HG02571 (cell line): ENCODE measurements at regions not wholly inside any gene's neighbourhood (a gene's known extent, or its start where the extent isn't known, plus 50 kb on each side); places are given as distances from the start of the nearest gene placed in this dataset.

Experiments used
- ATAC-seq: cut with Tn5 transposase; IDR thresholded peaks from one replicate; pipeline ENCODE4 v1.9.1; 2021; ENCODE audit warnings: mild to moderate bottlenecking, moderate library complexity; ENCODE audit not compliant: unreplicated experiment

DNA sequence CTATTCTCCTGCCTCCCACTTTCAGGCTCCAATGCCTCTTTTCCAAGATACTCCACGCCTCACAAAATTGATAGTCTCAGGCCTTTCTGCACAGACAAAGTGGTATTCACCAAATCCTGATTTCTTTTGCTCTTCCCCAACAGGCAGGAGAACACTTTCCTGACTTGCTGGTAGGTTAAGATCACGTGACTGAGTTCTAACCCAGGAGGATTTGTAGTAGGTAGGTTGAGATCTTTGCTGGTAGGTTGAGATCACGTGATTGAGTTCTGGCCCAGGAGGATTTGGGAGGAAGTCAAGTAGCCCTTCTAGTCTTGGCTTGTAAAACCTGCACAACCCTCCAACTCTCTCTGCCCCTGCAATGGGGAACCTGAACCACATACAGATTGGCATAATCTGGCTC lies 741.5 kb downstream of the TYW1 start:
- no peak for ATAC-seq

- ATAC-seq: no peak
These were observed 742.3 kb downstream of the TYW1 start for GRCh38 chr7:67738958-67739357.

DNA sequence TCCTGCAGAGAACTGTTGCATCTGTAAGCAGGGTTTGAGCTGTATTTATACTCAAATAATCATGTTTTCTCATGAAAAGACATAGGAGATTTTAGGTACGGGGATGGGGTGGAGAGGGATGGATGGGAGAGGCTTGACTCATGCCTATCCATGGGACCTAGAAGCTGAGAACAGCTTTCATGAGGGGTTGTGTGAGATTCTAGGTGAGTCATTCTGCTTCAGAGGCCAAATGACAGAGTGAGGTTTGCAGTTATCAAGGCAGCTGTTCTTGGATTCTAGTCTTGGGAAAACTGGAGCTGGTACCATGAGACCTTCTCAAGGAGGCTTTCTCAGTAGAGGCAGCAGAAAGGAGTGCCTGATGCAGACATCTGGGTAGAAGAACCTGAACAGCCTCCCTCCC lies 746.9 kb downstream of the TYW1 start:
- ATAC-seq: no peak

GRCh38 chr7:67752227-67752626 lies 755.6 kb downstream of the TYW1 start:
- no peak for ATAC-seq

DNA sequence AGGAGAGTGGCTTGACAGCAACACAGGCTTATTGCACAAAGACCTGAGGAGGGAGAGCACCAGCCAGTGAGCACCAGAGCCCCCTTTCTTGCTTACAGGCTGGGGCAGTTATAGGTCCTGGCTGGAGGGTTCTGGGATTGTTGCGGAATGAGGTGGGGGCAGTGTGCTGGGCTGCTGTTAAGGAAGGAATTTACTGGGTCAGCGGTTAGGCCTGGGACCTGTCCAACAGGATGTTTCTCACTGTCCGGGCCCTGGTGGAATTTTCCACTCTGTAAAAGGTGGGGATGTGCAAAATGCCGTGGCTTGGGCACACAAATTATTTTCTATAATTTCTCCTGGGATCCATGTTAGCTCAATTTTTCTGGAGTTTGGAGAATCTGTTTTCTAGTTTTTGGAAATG lies 757.3 kb downstream of the TYW1 start:
- no peak for ATAC-seq

- ATAC-seq: no peak
These were observed 758.0 kb downstream of the TYW1 start for GRCh38 chr7:67754651-67755050.

DNA sequence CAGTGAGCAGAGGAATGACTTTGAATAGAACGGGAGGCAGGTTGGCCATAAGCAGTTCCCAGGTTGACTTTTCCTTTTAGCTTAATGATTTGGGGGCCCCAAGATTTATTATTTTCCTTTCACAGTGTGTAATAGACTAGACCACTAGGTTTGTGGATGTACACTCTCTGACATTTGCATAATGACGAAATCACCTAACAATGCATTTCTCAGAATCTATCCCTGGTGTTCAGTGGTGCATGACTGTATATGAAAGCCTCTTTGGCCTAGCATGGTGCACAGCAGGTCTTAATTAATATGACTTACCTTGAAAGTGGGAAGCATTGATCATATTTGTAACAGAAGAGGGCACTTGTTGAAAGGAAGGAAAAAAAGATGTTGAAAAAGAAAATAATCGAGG lies 761.9 kb downstream of the TYW1 start:
- no peak for ATAC-seq

DNA sequence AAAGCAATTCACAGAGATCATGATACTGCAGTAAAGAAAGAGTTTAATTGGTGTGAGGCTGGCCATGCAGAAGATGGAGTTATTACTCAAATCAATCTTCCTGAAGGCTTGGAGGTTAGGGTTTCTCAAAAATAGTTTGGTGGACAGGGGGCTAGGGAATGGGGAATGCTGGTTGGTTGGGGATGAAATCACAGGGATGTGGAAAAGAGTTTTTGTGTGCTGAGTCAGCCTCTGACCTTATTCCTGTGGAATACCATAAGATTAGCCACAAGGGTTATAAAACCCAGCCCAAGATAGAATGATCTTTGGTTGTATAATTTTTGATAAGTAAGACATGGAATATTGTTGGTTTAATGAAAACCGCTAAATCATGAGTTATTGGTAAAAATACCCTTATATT lies 764.3 kb downstream of the TYW1 start:
- no peak for ATAC-seq

GRCh38 chr7:67762516-67762915 lies 765.9 kb downstream of the TYW1 start:
- no peak for ATAC-seq

DNA sequence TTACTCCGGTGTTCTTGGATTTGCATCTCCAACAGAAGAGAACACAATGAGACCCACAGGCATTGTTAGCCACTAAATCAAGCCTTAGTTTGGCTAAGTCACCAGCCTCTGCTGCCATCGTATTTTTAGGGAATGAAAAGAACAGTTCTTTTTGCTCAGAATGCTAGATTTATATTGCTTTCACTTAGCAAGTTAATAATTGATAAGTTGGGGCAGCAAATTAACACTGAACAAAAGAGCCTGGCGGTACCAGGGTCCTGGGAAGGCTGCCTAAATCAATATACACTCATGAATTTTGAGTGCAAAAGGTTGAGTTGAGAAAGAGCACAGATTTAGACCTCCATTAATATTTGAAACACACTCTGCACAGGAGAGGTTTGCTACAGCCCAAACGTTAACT lies 767.7 kb downstream of the TYW1 start:
- no peak for ATAC-seq

DNA sequence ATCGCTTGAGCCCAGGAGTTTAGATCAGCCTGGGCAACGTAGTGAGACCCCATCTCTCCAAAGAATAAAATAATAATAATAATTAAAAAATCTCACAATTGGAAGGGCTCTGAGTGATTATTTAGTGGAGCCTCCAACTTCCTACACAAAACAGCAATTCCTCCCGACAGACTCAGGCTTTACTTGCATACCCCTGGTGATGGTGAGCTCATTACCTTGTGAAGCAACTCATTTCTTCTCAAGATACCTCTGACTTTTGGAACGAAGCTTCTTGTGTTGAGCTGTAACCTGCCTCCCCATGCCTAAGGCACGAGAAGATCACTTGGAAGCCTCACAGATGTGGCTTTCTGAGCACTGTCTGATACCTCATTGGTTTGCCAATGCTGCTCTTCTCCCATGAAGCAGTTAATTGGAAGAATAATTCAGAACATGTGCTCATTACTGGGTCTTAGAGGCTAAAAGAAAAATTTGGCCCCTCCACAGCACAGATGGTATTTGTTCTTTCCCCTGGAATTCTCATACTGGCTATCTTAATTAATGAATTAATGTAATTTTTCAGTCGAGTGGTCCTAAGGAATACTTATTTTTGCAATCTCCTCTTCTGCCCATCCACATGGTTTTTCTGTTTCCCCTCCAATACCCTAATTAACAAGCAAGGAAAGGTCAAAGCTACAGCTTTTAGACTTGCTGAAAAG lies 769.0 kb downstream of the TYW1 start:
- no peak for ATAC-seq

DNA sequence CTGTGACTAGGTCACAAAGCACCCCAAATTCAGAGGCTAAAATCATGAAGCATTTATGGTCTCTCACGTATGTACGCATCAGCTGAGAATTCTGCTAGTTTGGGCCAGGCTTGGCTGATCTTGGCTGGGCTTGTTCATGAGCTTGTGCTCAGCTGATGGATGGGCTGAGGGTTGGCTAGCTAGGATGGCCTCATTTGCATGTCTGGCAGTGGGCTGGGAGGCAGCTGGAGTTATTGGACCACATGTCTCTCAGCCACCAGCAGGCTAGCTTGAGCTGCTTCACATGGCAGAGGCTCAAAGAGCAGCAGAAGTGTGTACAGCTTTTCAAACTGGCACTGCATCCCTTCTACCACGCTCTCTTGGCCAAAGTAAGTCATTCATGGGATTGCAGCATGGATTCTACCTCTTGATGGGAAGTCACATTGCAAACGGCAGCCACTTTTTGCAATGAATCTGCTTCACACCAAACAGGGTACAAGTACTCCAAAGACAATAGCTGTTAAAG lies 770.3 kb downstream of the TYW1 start:
- no peak for ATAC-seq

- no peak for ATAC-seq
These were observed 775.4 kb downstream of the TYW1 start for GRCh38 chr7:67771846-67772605.

DNA sequence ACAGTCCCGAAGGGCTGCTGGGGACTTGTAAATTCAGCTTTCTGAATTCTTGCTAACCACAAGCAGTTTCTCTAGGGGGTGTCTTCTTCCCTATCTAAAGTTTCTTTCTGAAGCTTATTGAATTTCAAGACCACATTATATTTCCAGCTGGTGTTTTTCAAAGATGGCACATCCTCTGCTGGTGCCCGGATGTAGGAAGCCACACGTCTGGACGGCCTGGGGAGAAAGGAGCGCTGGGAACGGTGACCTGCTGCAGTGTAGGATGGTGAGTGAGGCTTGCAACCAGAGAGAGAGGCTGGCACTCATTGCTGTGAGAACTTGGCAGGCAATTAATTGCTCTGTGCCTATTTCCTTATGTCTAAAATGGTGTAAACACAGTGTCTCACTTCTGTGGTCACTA lies 776.4 kb downstream of the TYW1 start:
- no peak for ATAC-seq

GRCh38 chr7:67777119-67777518 lies 780.5 kb downstream of the TYW1 start:
- no peak for ATAC-seq

GRCh38 chr7:67781841-67782240 lies 785.2 kb downstream of the TYW1 start:
- ATAC-seq: no peak

DNA sequence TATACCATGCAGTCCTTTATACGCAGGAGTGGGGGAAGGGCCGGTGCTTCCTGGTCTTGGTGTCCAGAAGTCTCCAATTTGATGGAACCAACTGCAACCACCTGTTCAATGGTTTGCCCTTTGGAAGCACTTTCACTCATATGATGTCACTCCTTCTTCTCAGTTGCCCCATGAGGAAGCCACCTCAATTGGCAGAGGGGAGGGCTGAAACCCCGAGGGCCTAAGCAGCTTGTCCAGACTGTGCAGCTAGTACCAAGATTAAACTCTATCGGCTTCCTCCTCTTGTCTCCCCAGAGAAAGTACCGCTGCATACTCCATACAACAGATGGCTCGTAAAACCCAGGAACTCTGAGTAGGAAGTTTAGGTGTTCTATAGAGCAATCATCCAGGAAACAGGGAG lies 789.4 kb downstream of the TYW1 start:
- ATAC-seq: no peak

GRCh38 chr7:67788669-67789068 lies 792.0 kb downstream of the TYW1 start:
- ATAC-seq: no peak

DNA sequence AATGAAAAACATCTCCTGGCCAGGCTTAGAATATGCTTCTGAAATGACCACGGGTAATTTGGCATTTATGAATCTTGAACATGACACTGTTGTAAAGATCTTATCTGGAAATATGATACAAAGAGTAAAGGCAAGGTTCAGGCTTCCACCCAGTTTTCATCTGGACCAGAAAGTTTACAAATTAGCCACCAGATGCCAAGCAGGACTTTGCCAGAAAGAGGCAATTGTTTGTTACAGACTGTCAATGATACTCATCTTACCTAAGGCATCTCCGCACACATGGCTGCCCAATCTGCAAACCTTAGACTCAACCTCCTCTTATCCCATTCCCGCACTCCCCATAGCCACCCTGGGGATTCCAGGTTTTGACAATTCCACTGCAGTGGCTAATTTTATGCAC lies 795.3 kb downstream of the TYW1 start:
- no peak for ATAC-seq

DNA sequence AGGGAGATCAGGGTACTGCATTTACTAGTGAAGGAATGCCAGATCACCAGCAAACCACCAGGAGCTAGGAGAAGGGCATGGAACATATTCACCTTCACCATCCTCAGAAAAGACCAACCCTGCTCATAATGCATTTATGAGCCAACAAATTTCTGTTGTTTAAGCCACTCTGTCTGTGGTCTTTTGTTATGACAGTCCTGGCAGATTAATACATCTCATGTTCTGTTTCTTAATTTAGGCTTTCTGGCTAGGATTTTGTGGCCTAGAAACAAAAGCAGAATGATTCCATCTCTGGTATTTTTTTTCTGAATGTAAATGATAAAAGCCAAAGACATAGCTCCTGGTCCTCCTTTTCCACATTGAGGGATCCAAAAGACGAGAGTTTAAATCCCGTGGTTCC lies 797.9 kb downstream of the TYW1 start:
- no peak for ATAC-seq

DNA sequence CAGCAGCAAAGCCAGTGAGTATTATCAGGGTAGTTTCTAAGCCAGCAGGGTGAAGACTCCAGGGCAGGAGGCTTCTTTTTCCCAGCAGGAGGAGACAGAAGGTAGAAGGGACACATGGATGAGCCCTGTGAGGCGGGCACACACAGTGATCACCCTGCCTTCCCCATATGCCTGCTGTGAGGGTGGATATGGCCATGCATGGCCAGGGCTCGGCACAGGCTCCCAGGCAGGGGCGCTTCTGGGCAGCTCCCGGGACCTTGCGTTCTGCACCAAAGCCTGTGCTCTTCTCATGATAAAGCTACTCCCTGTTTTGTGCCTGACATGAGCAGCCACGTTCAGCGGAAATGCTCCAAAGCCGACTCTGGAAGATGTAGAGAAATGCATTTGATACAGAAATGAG lies 807.2 kb downstream of the TYW1 start:
- no peak for ATAC-seq

DNA sequence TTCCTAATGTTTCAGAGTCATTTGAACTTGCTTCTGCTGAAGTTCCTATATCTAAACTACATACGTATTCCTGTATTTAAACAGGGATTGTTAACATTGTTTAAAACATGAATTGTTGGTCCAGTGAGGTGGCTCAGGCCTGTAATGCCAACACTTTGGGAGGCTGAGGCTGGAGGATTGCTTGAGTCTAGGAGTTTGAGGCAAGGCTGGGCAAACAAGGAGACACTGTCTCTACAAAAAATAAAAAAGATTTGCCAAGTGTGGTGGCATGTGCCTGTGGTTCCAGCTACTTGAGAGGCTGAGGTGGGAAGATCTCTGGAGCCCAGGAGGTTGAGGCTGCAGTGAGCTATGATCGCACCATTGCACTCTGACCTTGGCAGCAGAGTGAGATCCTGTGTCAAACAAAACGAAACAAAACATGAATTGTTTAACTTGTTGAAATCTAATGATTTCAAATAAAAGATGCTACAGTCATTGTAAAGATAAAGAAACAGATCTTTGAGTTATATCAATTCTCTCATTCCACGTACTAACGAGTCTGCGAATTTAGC lies 809.4 kb downstream of the TYW1 start:
- no peak for ATAC-seq
